Neuron (in vitro differentiated cells): ENCODE measurements at regions not wholly inside any gene's neighbourhood (a gene's known extent, or its start where the extent isn't known, plus 50 kb on each side); places are given as distances from the start of the nearest gene placed in this dataset.
A peak's percentile ranks its signal among the peaks of the same experiment; 100 is the strongest.

Experiments
- H2AFZ ChIP-seq: one replicate; pipeline ENCODE4 v1.6.1; 2013; ENCODE audit warnings: low read depth, mild to moderate bottlenecking, inconsistent platforms, low read length, moderate library complexity
- H3K27me3 ChIP-seq: one replicate; pipeline ENCODE4 v1.6.1; 2013; ENCODE audit warnings: low read length; ENCODE audit not compliant: insufficient read depth
- H3K36me3 ChIP-seq: one replicate; pipeline ENCODE4 v1.6.1; 2013; ENCODE audit warnings: low read length; ENCODE audit not compliant: insufficient read depth
- H3K4me1 ChIP-seq: one replicate; pipeline ENCODE4 v1.6.1; 2013; ENCODE audit warnings: low read length; ENCODE audit not compliant: insufficient read depth
- H3K4me3 ChIP-seq: 2 replicates; pipeline ENCODE4 v1.5.1; 2013; ENCODE audit warnings: mild to moderate bottlenecking, low read length, moderate library complexity
- H3K9me3 ChIP-seq: one replicate; pipeline ENCODE4 v1.6.1; 2013; ENCODE audit warnings: low read length

- Histone ChIP-seq H3K9me3 (no peaks in the 10 kb centered on the region), H3K27me3 (no peaks in the 10 kb centered on the region), H2AFZ (no peak overlapping the region), H3K4me1 (peaks cover 65% of the 10 kb centered on the region), H3K36me3 (no peaks in the 10 kb centered on the region), H3K4me3 (no peak overlapping the region)
Measured at GRCh38 chr1:234726359-234726943, 116.5 kb upstream of the IRF2BP2 start.

GRCh38 chr1:234725177-234726132, 115.5 kb upstream of the IRF2BP2 start:
- no peaks in the 10 kb centered on the region for H3K36me3 ChIP-seq
- peak overlapping the region; percentile 41 for H3K4me3 ChIP-seq
- H3K4me1 ChIP-seq: peaks cover 61% of the 10 kb centered on the region
- H3K9me3 ChIP-seq: no peaks in the 10 kb centered on the region
- H2AFZ ChIP-seq: peak overlapping the region; percentile 23
- no peaks in the 10 kb centered on the region for H3K27me3 ChIP-seq

GRCh38 chr1:234724516-234725176, 114.7 kb upstream of the IRF2BP2 start:
- Histone ChIP-seq H3K9me3 (no peaks in the 10 kb centered on the region), H3K4me3 (peak overlapping the region; percentile 41), H3K4me1 (peaks cover 65% of the 10 kb centered on the region)

GRCh38 chr1:234722904-234723720, 113.1 kb upstream of the IRF2BP2 start:
- no peaks in the 10 kb centered on the region for H3K27me3 ChIP-seq
- H2AFZ ChIP-seq: peak overlapping the region; percentile 23
- H3K4me3 ChIP-seq: peak overlapping the region; percentile 41
- H3K9me3 ChIP-seq: no peaks in the 10 kb centered on the region
- no peaks in the 10 kb centered on the region for H3K36me3 ChIP-seq
- peaks cover 70% of the 10 kb centered on the region for H3K4me1 ChIP-seq

More at GRCh38 chr1:234724516-234725176, 114.7 kb upstream of the IRF2BP2 start:
- Histone ChIP-seq H2AFZ (peak overlapping the region; percentile 23), H3K36me3 (no peaks in the 10 kb centered on the region), H3K27me3 (no peaks in the 10 kb centered on the region)

- no peak overlapping the region for H2AFZ ChIP-seq
- no peak overlapping the region for H3K4me3 ChIP-seq
- no peaks in the 10 kb centered on the region for H3K9me3 ChIP-seq
- no peaks in the 10 kb centered on the region for H3K27me3 ChIP-seq
- peaks cover 65% of the 10 kb centered on the region for H3K4me1 ChIP-seq
- H3K36me3 ChIP-seq: no peaks in the 10 kb centered on the region
Measured at GRCh38 chr1:234722270-234722704, 112.3 kb upstream of the IRF2BP2 start.

- Histone ChIP-seq H3K9me3 (no peaks in the 10 kb centered on the region), H3K36me3 (no peaks in the 10 kb centered on the region), H3K4me1 (peaks cover 59% of the 10 kb centered on the region), H3K4me3 (no peak overlapping the region), H3K27me3 (no peaks in the 10 kb centered on the region), H2AFZ (no peak overlapping the region)
Measured at GRCh38 chr1:234721476-234722269, 111.7 kb upstream of the IRF2BP2 start.

- Histone ChIP-seq H2AFZ (no peak overlapping the region), H3K36me3 (no peaks in the 10 kb centered on the region), H3K4me3 (no peak overlapping the region), H3K9me3 (no peaks in the 10 kb centered on the region), H3K4me1 (peaks cover 56% of the 10 kb centered on the region), H3K27me3 (no peaks in the 10 kb centered on the region)
Measured at GRCh38 chr1:234720709-234721441, 110.9 kb upstream of the IRF2BP2 start.

GRCh38 chr1:234719454-234720251, 109.7 kb upstream of the IRF2BP2 start:
- no peaks in the 10 kb centered on the region for H3K36me3 ChIP-seq
- H2AFZ ChIP-seq: no peak overlapping the region
- no peaks in the 10 kb centered on the region for H3K9me3 ChIP-seq
- peaks cover 44% of the 10 kb centered on the region for H3K4me1 ChIP-seq
- no peaks in the 10 kb centered on the region for H3K27me3 ChIP-seq
- no peak overlapping the region for H3K4me3 ChIP-seq

- Histone ChIP-seq H3K27me3 (no peaks in the 10 kb centered on the region), H3K36me3 (no peaks in the 10 kb centered on the region), H3K4me3 (no peak overlapping the region), H3K9me3 (no peaks in the 10 kb centered on the region), H2AFZ (no peak overlapping the region), H3K4me1 (peaks cover 36% of the 10 kb centered on the region)
Measured at GRCh38 chr1:234718496-234719453, 108.8 kb upstream of the IRF2BP2 start.

- Histone ChIP-seq H3K4me3 (no peak overlapping the region), H2AFZ (no peak overlapping the region), H3K27me3 (no peaks in the 10 kb centered on the region), H3K4me1 (peaks cover 18% of the 10 kb centered on the region), H3K36me3 (no peaks in the 10 kb centered on the region), H3K9me3 (no peaks in the 10 kb centered on the region)
Measured at GRCh38 chr1:234716908-234717375, 107.0 kb upstream of the IRF2BP2 start.
